Fibroblast of the aortic adventitia (primary cell): ENCODE measurements at regions not wholly inside any gene's neighbourhood (a gene's known extent, or its start where the extent isn't known, plus 50 kb on each side); places are given as distances from the start of the nearest gene placed in this dataset.

Experiments
- DNase-seq: peaks from one replicate; pipeline ENCODE4 v3.0.0-alpha.2; 2010; ENCODE audit warnings: low read depth
- H3K4me3 ChIP-seq: 2 replicates; pipeline ENCODE4 v1.5.1; 2011; ENCODE audit warnings: low read depth, mild to moderate bottlenecking, control low read depth, low read length, moderate library complexity
- CTCF ChIP-seq: IDR thresholded peaks from 2 replicates; pipeline ENCODE4 v1.5.1; 2011; ENCODE audit warnings: mild to moderate bottlenecking, low read length, control low read depth, inconsistent platforms; ENCODE audit not compliant: insufficient read depth

DNA sequence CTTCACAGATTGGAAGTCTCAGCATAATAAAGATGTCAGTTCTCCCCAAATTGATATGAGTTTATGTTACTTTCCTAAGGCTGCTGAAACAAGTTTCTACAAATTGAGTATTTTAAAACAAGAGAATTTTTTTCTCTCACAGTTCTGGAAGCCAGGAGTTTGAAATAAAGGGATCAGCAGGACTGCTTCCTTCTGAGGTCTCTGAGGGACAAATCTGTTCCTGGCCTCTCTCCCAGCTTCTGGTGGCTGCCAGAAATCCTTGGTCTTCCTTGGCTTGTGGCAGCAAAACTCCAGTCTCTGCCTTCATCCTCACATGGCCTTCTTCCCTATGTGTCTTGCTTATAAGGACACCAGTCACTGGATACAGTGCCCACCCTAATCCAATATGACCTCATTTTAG is 136.1 kb downstream of the TFAP2A start:
- no peak for TF ChIP-seq CTCF
- no peak for DNase-seq
- no peak overlapping the region for H3K4me3 ChIP-seq

DNA sequence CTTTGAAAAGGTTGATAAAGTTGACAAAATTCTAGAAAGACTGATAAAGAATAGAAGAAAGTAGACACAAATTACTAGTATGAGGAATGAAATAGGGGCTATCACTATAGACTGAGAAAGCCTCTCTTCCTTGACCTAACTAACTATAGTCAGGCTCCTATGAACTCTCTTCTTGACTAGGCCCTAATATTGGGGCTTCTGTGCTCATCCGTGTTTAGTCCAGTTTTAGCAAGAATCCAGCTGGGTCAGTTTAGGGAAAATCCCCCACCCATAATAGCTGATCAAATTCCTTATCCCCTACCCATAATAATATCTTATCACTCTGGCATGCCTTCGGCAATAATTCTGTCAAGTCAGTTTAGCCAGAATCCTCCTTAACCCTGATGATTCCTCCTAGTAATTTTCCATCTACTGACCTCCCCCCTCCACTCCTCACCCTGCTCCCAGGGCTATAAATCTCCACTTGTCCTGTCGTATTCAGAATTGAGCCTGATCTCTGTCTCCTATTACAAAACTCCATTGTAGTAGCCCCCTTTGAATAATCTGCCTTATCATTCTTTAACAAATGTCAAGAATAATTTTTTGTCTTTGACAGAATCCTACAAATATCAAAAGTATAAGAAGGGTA is 138.1 kb downstream of the TFAP2A start:
- no peak overlapping the region for H3K4me3 ChIP-seq
- no peak for DNase-seq
- TF ChIP-seq CTCF = no peak

GRCh38 chr6:10276106-10276505 is 138.8 kb downstream of the TFAP2A start:
- no peak overlapping the region for H3K4me3 ChIP-seq
- DNase-seq = peak; percentile 15
- no peak for TF ChIP-seq CTCF

- no peak for TF ChIP-seq CTCF
- no peak overlapping the region for H3K4me3 ChIP-seq
- DNase-seq = no peak
Observed at GRCh38 chr6:10272591-10272990, 142.3 kb downstream of the TFAP2A start.

GRCh38 chr6:10271982-10272381 is 142.9 kb downstream of the TFAP2A start:
- no peak for DNase-seq
- H3K4me3 ChIP-seq = no peak overlapping the region
- TF ChIP-seq CTCF = no peak

GRCh38 chr6:10269814-10270472 is 144.9 kb downstream of the TFAP2A start:
- TF ChIP-seq CTCF = no peak
- DNase-seq = no peak
- H3K4me3 ChIP-seq = no peak overlapping the region
